ENCODE measurements at regions not wholly inside any gene's neighbourhood (a gene's known extent, or its start where the extent isn't known, plus 50 kb on each side); places are given as distances from the start of the nearest gene placed in this dataset.

- no peak for TF ChIP-seq CTCF (IDR thresholded peaks at IDR 0.05; ENCODE audit: extremely low read depth in 1 of 2, insufficient read depth in 1 of 2, low read depth in 1 of 2, low read length in 2 of 2)
- TF ChIP-seq POLR2A (IDR thresholded peaks at IDR 0.05; ENCODE audit: low read depth, low read length), result no peak
These were observed 323.7 kb upstream of the KLF6 start for GRCh38 chr10:4108693-4109092.
